ENCODE measurements at regions not wholly inside any gene's neighbourhood (a gene's known extent, or its start where the extent isn't known, plus 50 kb on each side); places are given as distances from the start of the nearest gene placed in this dataset.

DNA sequence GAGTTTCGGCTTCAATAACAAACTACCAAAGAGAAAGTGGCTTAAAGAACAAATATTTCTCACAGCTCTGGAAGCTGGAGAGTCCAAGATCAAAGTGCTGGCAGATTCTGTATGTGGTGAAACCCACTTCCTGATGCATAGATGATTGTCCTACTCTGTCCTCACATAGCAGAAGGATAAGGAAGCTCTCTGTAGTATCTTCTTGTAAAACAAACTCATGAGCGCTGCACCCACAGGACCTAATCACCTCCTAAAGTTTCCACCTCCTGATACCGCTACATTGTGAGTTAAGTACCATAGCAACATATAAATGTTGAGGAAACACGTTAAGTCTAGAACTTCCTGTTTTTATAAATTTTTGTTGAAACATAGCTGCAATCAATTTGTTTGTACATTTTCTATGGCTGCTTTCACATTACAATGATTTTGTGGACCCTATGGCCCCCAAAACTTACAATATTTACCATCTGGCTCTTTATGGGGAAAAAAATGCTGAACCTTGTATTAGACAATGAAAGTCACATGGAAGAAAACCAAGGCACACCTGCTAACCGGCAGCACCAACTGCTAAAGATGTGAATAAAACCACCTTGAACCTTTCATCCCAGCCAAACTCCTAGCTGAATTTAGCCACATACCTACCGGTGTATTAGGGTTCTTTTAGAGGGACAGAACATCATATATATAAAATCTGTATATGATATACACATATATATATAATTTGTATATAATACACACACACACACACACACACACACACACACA, 1423.4 kb downstream of the NCAM2 start:
- no peak overlapping the region for H3K27ac ChIP-seq
- H3K27me3 ChIP-seq (replicated peaks), result no peaks in the 10 kb centered on the region
- TF ChIP-seq, protein P1, sequence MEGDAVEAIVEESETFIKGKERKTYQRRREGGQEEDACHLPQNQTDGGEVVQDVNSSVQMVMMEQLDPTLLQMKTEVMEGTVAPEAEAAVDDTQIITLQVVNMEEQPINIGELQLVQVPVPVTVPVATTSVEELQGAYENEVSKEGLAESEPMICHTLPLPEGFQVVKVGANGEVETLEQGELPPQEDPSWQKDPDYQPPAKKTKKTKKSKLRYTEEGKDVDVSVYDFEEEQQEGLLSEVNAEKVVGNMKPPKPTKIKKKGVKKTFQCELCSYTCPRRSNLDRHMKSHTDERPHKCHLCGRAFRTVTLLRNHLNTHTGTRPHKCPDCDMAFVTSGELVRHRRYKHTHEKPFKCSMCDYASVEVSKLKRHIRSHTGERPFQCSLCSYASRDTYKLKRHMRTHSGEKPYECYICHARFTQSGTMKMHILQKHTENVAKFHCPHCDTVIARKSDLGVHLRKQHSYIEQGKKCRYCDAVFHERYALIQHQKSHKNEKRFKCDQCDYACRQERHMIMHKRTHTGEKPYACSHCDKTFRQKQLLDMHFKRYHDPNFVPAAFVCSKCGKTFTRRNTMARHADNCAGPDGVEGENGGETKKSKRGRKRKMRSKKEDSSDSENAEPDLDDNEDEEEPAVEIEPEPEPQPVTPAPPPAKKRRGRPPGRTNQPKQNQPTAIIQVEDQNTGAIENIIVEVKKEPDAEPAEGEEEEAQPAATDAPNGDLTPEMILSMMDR (IDR thresholded peaks at IDR 0.05; ENCODE audit: low read depth, low read length, missing control alignments), result no peak
- H3K36me3 ChIP-seq (replicated peaks), result no peaks in the 10 kb centered on the region
- no peak overlapping the region for H3K4me3 ChIP-seq (ENCODE audit: low read depth, low read length)
- in situ Hi-C loops (cut with HindIII; ENCODE audit: low pct_ligation_motif_present, low sequenced_read_pairs), result no loop called here
- DNase-seq, result no peak

DNA sequence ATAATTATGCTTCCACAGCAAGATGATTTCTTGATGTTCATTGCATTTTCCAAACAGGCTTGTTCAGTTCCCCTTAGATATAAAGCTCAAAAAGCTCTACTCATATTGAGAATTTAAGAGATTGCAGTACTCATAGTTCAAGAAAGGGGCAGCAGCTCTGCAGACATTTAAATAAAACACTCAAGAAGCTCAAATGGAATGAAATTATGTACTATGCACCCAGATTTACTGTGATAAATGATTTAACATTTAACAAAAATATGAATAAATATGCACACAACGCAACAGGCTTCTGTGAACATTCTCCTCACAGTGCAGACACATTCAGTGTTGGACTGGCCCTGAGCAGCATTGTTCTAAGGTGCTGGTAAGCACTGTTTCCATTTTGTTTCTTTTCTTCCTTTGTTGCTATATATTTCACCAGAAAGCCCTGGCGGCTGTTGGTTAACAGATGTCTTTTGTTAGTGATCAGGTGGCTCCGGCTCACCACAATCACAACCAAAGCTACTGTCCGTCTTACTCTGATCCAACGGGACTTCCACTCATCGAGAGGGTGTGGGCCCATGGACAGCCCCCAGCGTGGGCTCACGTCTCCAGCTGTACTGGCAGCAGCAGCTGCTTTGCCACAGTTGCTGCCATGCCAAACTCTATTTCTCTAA, 1440.3 kb downstream of the NCAM2 start:
- TF ChIP-seq, protein P1 (IDR thresholded peaks at IDR 0.05; ENCODE audit: low read depth, low read length, missing control alignments), result no peak
- H3K27me3 ChIP-seq (replicated peaks), result no peaks in the 10 kb centered on the region
- in situ Hi-C loops (cut with HindIII; ENCODE audit: low pct_ligation_motif_present, low sequenced_read_pairs), result no loop called here
- no peak overlapping the region for H3K4me3 ChIP-seq (ENCODE audit: low read depth, low read length)
- H3K27ac ChIP-seq, result no peak overlapping the region
- DNase-seq, result no peak
- H3K36me3 ChIP-seq (replicated peaks), result no peaks in the 10 kb centered on the region

DNA sequence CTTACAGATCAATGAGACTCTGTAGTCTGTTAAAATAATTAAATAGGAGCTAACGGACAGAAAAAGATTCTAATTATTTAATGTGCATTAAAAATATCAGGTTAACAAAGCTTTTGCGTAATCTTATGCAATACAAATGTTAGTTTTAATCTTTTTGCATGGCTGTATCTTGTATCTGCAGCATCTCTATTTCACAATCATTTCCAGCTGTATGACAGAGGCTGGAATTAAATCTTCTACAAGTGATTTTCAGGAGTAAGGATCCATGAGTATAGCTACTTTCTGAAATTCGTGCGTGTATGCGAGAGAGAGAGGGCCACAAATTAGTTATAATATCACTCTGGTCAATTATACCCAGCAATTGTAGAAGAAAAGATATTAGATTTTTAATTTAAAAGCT, 1446.8 kb downstream of the NCAM2 start:
- H3K27ac ChIP-seq, result no peak overlapping the region
- TF ChIP-seq, protein P1 (IDR thresholded peaks at IDR 0.05; ENCODE audit: low read depth, low read length, missing control alignments), result no peak
- DNase-seq, result no peak
- no peaks in the 10 kb centered on the region for H3K27me3 ChIP-seq (replicated peaks)
- no peak overlapping the region for H3K4me3 ChIP-seq (ENCODE audit: low read depth, low read length)
- no peaks in the 10 kb centered on the region for H3K36me3 ChIP-seq (replicated peaks)
- in situ Hi-C loops (cut with HindIII; ENCODE audit: low pct_ligation_motif_present, low sequenced_read_pairs), result no loop called here

DNA sequence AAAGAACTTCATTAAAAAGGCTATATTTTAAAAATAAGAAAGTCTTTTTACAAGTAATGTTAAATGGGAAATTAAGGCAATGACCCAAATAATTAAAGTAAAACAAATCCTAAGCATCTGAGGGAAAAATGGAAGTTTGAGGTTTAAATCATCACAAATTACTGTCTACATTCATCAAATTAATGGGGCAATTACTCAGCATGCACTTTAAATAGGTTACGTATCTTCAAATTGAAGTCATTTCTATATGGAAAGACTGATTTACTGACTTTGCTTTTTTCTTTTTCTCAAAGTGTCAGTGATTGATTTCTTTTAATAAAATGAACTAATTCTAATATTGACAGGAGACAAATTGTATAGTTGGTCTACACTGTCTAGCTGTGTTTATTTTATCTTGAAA, 1452.3 kb downstream of the NCAM2 start:
- no peak for DNase-seq
- H3K36me3 ChIP-seq (replicated peaks), result no peaks in the 10 kb centered on the region
- in situ Hi-C loops (cut with HindIII; ENCODE audit: low pct_ligation_motif_present, low sequenced_read_pairs), result no loop called here

DNA sequence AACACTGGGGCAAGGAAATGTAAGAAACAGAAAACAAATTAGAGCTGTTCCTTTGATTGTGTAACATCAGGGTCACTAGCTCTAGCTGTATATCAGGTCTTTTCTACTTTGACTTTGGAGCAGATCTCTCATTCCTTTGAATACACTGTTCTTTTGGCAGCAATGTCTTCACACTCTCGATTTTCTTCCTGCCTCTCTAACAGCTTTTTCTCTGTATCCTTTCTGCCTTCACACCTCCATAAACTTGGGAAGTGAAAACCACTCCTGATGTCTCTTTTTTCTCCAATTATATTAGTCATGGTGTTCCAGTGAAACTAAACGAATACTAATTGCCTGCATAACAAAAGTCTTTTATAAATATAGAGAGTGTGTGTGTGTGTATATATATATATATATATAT, 1458.0 kb downstream of the NCAM2 start:
- no peak overlapping the region for H3K27ac ChIP-seq
- TF ChIP-seq, protein P1 (IDR thresholded peaks at IDR 0.05; ENCODE audit: low read depth, low read length, missing control alignments), result no peak
- in situ Hi-C loops (cut with HindIII; ENCODE audit: low pct_ligation_motif_present, low sequenced_read_pairs), result no loop called here
- no peak for DNase-seq
- no peaks in the 10 kb centered on the region for H3K27me3 ChIP-seq (replicated peaks)
- no peaks in the 10 kb centered on the region for H3K36me3 ChIP-seq (replicated peaks)
- no peak overlapping the region for H3K4me3 ChIP-seq (ENCODE audit: low read depth, low read length)

More for the DNA sequence above, 1452.3 kb downstream of the NCAM2 start:
- Histone ChIP-seq H3K27me3 (replicated peaks) (no peaks in the 10 kb centered on the region), H3K27ac (no peak overlapping the region), H3K4me3 (ENCODE audit: low read depth, low read length) (no peak overlapping the region)
- TF ChIP-seq, protein P1 (IDR thresholded peaks at IDR 0.05; ENCODE audit: low read depth, low read length, missing control alignments), result no peak
